Activated CD4-positive, alpha-beta T cell treated with anti-CD3 and anti-CD28 coated beads, Interleukin-2, amount 10 ng/mL, durations not matched to agents 7 days and 5 days (primary cell): ENCODE measurements at regions not wholly inside any gene's neighbourhood (a gene's known extent, or its start where the extent isn't known, plus 50 kb on each side); places are given as distances from the start of the nearest gene placed in this dataset.

Experiments
- CTCF ChIA-PET: fragments of 350-600 bp; sonication (Branson Sonifier 250); formaldehyde crosslinking; loops from one replicate; lab custom pipeline; 2021; ENCODE audit warnings: antibody characterized with exemption; lab: Charles Lee
- POLR2A ChIA-PET: fragments of 350-600 bp; sonication (Branson Sonifier 250); formaldehyde crosslinking; loops from one replicate; lab custom pipeline; 2021; ENCODE audit warnings: antibody characterized with exemption; lab: Charles Lee
- DNase-seq: peaks from one replicate; pipeline ENCODE4 v3.0.0-alpha.2; 2020
- H3K27ac Mint-ChIP-seq: one replicate; pipeline ENCODE4 v1.8.0; 2021; ENCODE audit warnings: mild to moderate bottlenecking, moderate library complexity, mixed read lengths
- H3K27me3 Mint-ChIP-seq: one replicate; pipeline ENCODE4 v1.8.0; 2021; ENCODE audit warnings: mixed read lengths
- H3K36me3 Mint-ChIP-seq: one replicate; pipeline ENCODE4 v1.8.0; 2021; ENCODE audit warnings: low read depth, mixed read lengths
- H3K4me1 Mint-ChIP-seq: one replicate; pipeline ENCODE4 v1.8.0; 2021; ENCODE audit warnings: mixed read lengths
- H3K4me3 Mint-ChIP-seq: one replicate; pipeline ENCODE4 v1.8.0; 2021; ENCODE audit warnings: mild to moderate bottlenecking, moderate library complexity, mixed read lengths
- H3K9me3 Mint-ChIP-seq: one replicate; pipeline ENCODE4 v1.8.0; 2021; ENCODE audit warnings: mixed read lengths

- Mint-ChIP-seq H3K36me3 (no peaks in the 10 kb centered on the region), H3K27ac (no peak overlapping the region), H3K4me3 (no peak overlapping the region), H3K9me3 (no peaks in the 10 kb centered on the region), H3K27me3 (peaks cover 4% of the 10 kb centered on the region), H3K4me1 (peaks cover 2% of the 10 kb centered on the region)
- CTCF ChIA-PET = no interaction called here
- no peak for DNase-seq
- POLR2A ChIA-PET = no interaction called here
Observed at GRCh38 chr15:92524161-92524560, 130.5 kb downstream of the ST8SIA2 start.

GRCh38 chr15:92523176-92523575 is 129.5 kb downstream of the ST8SIA2 start:
- Mint-ChIP-seq H3K27ac (no peak overlapping the region), H3K36me3 (no peaks in the 10 kb centered on the region), H3K9me3 (no peaks in the 10 kb centered on the region), H3K27me3 (peaks cover 4% of the 10 kb centered on the region), H3K4me1 (peaks cover 2% of the 10 kb centered on the region), H3K4me3 (no peak overlapping the region)
- CTCF ChIA-PET = interaction anchor here (1.6 kb wide), 1 partner anchor 192 kb away, joined by 10 read pairs; no protein-coding TSS in a partner anchor
- POLR2A ChIA-PET = no interaction called here
- no peak for DNase-seq

- POLR2A ChIA-PET = interaction anchor here (0.7 kb wide), 1 partner anchor 193 kb away, joined by 5 read pairs; no protein-coding TSS in a partner anchor
- no peak overlapping the region for H3K27ac Mint-ChIP-seq
- H3K36me3 Mint-ChIP-seq = no peaks in the 10 kb centered on the region
- peak; percentile 54 for DNase-seq
- peaks cover 2% of the 10 kb centered on the region for H3K27me3 Mint-ChIP-seq
- CTCF ChIA-PET = interaction anchor here (0.6 to 1.6 kb wide), 4 partner anchors 14 to 195 kb away, joined by 3 to 10 read pairs (median 3); no protein-coding TSS in a partner anchor
- peaks cover 2% of the 10 kb centered on the region for H3K4me1 Mint-ChIP-seq
- no peak overlapping the region for H3K4me3 Mint-ChIP-seq
- no peaks in the 10 kb centered on the region for H3K9me3 Mint-ChIP-seq
Observed at GRCh38 chr15:92521624-92522008, 127.9 kb downstream of the ST8SIA2 start.

- POLR2A ChIA-PET = interaction anchor here (0.7 kb wide), 1 partner anchor 194 kb away, joined by 5 read pairs; no protein-coding TSS in a partner anchor
- no peak for DNase-seq
- Mint-ChIP-seq H3K27me3 (no peaks in the 10 kb centered on the region), H3K36me3 (no peaks in the 10 kb centered on the region), H3K4me1 (peaks cover 2% of the 10 kb centered on the region), H3K9me3 (no peaks in the 10 kb centered on the region), H3K27ac (no peak overlapping the region), H3K4me3 (no peak overlapping the region)
- CTCF ChIA-PET = interaction anchor here (0.5 to 0.9 kb wide), 2 partner anchors 21 to 1913 kb away, joined by 3 read pairs; no protein-coding TSS in a partner anchor
Observed at GRCh38 chr15:92520914-92521623, 127.4 kb downstream of the ST8SIA2 start.

- DNase-seq = no peak
- ChIA-PET CTCF (no interaction called here), POLR2A (no interaction called here)
- H3K27ac Mint-ChIP-seq = no peak overlapping the region
- H3K4me1 Mint-ChIP-seq = peaks cover 2% of the 10 kb centered on the region
- H3K9me3 Mint-ChIP-seq = no peaks in the 10 kb centered on the region
- H3K27me3 Mint-ChIP-seq = no peaks in the 10 kb centered on the region
- no peaks in the 10 kb centered on the region for H3K36me3 Mint-ChIP-seq
- H3K4me3 Mint-ChIP-seq = no peak overlapping the region
Observed at GRCh38 chr15:92519709-92520108, 126.0 kb downstream of the ST8SIA2 start.
